NCI-H128 (cell line): ENCODE measurements at regions not wholly inside any gene's neighbourhood (a gene's known extent, or its start where the extent isn't known, plus 50 kb on each side); places are given as distances from the start of the nearest gene placed in this dataset.

Experiments used
- DNase-seq: peaks from one replicate; lab custom pipeline; 2025; ENCODE audit not compliant: unreplicated experiment; lab: John Stamatoyannopoulos, UW

DNA sequence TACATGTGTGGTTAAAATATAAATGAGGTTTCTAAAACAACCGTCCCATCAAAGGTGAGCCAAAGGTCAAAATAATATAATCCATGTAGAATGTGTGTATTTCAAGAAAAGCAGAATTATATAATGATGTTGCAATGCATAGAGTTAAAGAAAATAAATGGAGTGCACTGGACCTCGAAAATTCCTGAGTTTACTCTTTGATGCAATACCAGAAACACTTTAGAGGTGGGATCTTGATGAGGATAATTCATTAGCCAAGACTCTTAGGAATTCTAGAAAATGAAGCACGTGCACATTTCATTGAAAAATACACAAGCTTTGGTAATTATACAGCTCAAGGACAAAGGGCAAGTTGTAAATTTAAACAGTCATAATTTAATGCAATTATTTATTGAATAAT lies 508.9 kb upstream of the ARGLU1 start:
- DNase-seq, result no peak

DNA sequence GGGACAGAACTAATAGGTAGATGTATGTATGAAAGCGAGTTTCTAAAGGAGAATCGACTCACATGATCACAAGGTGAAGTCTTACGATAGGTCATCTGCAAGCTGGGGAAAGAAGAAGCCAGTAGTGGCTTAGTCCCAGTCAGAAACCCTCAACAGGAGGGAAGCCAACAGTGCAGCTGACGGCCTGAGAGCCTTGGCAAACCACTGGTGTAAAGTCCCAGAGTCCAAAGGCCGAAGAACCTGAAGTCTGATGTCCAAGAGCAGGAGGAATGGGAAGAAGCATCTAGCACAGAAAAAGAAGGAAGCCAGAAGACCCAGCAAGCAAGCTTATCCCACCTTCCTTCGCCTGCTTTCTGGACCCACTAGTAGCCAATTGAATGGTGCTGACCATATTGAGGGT lies 507.6 kb upstream of the ARGLU1 start:
- no peak for DNase-seq

DNA sequence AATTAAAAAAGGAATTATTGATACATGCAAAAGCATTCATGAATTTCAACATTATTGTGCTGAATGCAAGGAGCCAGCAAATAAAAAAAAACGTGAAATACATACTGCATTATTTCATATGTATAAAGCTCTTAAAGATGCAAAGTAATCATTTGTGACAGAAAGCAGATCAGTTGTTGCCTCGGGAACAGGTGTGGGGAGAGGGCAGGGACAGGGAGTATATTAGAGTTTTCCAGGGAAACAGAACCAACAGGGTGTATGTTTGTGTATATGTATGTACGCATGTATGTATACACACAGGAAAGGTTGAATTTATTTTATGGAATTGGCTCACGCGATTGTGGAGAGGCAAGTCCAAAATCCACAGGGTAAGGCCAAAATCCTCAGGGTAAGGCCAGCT lies 502.9 kb upstream of the ARGLU1 start:
- DNase-seq, result no peak

DNA sequence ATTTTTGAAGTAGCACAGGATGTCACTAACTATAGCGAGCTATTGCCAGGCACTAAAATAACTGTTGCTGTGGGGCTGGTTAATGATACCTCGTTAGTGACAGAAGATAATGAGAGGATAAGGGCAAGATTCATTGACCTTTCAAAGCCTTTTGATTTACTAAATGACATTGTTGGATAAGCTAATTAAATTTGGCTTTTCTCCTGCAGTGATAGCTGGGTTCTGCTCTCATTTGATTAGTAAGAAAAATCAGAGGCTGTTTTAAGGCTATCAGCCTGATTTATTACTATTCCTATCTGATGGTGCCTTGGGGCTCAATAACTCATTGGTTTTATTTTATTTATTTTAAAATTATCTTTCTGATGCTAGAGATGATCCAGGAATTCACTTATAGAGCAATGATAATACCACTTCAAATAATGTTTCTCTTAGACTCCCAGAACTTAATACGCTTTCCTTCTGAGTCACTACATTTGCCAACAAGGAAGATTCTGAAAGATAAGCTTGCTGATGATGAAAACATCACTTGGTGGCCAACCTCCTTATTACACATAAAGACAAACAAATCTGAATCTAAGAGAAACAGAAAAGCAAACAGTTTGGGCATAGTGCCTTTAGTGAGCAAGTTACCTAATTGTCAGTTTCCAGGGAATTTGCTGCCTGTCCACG lies 501.3 kb upstream of the ARGLU1 start:
- DNase-seq, result no peak

DNA sequence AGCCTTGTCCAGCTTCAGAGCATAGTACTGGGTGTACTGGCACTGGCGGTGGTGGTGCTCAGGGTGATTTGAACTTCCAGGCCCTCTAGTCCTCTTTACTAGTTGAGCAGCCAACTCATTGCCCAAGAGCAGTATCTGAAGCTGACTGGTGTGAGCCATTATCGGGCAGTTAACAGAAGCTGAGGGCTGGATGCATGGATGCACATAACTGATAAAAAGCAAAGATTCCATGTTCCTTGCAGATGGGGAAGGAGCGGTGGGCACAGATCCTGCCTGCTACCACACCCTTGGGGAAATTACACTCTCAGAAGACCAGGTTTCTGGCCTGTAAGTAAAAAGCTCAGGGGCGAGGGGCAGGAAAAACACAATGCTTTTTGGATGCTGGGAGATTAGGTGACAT lies 499.4 kb upstream of the ARGLU1 start:
- DNase-seq, result no peak

DNA sequence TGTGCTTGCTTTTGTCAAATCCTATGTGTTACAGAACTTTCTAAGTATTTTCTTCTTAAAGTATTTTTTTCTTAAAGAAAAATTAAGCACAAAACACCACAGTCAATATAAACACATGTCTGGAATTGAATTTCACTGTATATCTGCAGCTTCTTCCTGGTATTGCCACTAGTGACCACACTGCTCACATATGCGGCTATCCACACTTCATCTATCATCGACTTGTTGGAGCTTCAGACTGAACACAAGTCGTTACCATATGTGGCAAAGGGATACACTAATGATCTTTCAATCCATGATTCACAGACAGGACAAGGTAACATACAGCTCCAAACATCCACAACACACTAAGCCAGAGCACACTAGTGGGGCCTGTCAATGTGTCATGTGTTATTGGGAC lies 498.4 kb upstream of the ARGLU1 start:
- no peak for DNase-seq

DNA sequence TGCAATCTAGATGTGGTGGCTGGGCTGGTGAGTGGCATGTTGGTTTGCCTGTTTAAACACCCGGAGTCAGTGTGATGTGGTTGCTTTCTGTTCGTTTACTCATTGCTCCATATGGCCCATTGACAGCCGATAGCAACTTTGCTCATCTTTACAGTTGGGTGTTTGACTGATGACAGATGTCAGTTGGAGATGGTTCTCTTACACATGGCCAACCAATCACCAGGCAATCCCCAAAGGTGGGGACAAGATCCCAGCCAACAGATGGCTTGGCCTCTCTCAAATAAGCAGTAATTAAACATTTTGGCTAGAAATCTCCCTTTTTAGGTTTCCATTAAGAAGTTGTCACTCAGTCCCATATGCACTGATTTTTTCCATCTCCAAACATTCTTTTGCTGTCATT lies 497.1 kb upstream of the ARGLU1 start:
- no peak for DNase-seq

DNA sequence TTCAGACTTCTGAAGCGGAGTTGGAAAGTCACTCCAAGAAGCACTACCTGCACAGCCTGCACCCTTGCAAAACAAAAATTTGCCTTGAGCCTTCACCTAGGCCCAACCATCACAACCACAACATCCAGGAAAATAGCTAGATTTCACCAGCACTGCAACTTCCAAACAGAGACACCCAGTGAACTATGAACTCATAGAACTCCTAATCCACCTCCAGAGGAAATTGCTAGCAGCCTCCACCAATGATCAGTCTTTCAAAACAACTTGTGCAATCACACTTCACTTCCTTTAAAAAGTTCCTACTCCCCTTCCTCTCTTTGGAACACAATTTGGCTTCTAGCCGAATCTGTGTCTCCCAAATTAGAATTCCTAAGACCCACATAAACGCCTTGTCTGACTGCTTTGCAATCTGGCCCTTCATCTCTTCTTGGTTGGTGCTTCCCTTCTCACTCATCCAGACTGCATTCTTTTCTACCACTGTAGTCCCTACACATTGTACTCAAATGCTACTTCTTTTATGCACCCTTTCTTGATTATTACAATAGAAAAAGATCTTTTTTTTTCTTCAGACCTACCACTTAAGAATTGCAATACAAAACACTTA lies 489.2 kb upstream of the ARGLU1 start:
- no peak for DNase-seq

DNA sequence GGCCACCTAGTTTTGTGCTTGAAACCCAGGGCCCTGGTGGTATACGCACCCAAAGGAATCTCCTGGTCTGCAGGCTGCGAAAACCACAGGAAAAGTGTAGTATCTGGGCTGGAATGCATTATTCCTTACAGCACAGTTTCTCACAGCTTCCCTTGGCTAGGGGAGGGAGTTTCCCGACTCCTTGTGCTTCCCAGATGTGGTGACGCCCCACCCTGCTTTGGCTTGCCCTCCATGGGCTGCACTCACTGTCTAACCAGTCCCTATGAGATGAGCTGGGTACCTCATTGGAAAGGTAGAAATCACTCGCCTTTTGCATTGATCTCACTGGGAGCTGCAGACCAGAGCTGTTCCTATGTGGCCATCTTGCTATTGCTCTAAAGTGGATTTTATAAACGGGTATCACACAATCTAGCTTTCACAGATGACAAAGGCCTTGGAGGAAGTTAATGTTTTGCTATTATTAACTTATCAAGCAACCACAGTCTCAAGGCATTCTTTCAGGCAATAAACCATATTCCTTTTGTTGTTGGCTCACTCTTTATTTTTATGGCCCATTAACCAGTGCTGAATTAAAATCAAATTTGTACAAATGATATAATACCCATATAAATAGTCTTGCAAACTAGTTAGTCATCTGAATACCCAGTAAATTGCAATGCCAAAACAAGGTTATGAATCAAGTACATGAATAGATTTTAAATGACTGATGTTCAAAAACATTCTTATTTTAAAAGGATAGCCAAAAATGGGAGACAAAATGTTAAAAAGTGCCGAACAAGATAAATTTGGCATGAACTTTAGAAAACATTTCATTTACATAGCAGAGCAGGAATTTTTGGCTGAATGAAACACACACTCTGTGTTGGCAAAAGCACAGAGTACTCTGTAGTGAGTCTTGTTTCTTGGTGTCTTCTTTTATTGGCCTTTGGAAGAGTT lies 475.4 kb upstream of the ARGLU1 start:
- no peak for DNase-seq

DNA sequence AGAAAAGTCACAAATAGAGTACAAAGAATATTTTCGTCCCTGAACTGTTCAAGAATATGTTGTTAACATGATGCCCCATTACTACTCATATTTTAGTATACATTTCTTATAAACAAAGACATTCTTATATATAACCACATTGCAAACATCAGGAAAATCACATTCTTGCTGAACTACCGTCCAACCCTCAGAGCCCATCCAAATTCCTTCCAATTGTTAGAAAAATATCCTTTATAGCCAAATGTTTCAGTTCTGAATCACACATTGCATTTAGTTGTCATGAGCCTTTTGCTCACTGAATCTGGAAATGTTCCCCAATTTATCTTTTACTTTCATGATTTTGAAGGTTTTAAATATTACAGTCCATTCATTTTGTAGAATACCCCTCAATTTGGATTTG lies 467.8 kb upstream of the ARGLU1 start:
- no peak for DNase-seq

DNA sequence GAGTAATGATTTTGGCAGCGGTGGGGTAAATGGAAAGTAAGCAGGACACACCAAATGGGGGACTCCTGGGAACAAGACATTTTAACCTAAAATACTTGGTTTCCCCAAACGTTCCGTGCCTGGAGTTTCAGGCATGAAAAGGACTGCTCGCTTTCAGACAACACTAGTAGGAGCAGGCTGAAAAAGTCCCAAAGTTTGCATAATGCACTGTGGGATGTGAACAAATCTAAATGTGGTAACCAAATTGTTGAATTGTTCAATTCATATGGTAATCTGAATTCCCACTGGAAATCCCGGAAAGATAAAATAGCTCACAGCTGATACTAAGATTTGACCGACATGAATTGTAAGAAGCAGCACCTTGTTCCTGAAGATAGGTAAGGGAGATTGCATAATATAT lies 467.2 kb upstream of the ARGLU1 start:
- DNase-seq, result no peak

DNA sequence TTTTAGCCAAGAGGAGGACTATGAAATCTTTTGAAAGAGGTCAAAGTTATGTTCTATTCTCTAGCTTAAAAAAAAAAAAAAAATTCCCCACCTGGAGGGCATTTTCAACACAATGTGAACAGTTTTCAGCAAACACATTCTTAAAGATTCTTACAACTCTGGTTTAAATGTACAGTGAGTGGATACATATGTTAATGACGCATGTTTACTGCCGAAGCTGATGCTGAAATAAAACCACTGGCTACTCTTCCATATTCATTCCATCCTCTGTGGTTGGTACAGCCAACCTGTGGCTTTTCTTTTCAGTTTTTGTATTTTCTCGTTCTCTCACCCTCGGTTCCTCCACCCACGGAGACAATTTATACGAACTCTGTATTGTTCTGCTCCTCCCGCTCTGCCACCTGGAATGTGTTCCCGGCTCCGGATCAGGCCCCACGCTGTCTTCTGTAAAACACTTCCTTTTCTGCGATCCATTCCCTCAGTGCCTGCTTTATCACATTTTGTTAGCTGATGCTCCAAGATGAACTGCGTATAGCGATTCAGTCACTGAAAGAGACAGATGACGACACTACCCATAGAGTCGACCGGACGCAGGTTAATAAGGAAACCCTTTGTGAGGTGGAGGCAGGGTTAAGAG lies 466.4 kb upstream of the ARGLU1 start:
- DNase-seq, result no peak

DNA sequence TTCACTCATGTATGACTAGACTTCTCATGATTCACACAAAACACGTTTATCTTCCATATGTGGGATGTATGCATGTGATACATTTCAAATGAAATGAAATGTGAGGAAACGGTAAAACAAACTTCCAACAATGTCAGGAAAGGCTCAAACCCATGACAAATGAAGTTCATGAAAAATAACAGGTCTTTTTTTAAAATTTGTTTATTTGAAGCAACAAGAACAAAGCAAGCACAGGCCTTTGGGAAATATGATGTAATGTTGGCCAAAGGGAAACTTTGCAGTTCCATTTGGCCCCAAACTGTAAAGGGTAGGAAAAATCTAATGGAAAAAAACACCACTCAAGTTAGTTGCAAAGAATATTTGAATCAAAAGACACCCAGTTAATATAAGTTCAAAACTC lies 463.8 kb upstream of the ARGLU1 start:
- DNase-seq, result no peak

DNA sequence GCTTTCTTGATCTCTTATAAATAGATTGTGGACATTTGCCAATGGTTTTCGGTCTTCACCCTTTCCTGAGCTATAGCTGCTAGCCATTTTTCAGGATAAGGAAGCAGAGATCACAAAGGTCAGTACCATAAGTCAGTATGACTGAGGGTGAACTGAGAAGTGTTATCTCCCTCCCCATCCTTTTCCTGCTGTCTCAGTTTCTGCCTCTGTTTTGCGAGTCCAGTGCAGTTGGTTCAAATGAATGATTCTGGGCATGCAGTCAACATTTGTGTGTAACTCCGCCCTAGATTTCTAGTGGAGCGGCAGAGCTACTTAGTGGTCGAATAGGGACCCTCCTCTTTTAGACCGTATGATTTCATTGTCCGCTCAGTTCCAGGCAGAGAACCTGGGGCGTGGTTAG lies 460.8 kb upstream of the ARGLU1 start:
- no peak for DNase-seq

DNA sequence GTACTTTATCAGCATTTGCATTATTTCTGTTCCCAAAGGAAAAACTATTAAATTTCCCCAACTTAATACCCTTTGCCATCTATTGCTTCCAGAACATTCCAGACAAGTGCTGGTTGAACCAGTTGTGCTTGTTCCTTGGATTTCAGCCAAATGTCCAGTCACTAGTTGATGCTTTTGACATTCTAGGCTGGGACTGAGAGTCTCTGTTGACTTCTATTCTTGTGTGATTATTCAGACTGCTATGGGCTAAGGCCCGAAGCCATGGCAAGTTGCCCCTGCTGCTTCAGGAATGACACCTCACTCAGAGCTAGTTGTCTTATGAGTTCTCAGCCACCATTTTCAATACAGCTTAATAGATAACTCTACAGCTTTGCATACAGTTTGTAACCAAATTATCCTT lies 458.1 kb upstream of the ARGLU1 start:
- DNase-seq, result no peak

DNA sequence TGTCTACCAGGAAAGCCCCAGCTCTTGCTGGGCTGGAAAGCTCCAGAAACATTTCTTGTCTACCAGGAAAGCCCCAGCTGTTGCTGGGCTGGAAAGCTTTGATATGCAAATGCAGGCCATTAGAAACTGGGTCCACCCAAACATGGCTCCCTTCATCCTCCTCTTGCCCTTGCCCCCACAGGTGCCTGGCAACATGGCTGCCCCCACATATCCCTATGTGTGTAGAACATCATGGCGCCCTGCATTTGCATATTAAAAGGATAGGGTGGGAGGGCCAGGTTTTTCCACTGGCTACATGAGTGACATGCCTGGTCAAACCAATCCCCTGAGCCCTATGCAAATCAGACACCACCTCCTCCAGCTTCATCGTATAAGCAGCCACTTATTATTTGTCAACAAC lies 455.4 kb upstream of the ARGLU1 start:
- DNase-seq, result no peak

DNA sequence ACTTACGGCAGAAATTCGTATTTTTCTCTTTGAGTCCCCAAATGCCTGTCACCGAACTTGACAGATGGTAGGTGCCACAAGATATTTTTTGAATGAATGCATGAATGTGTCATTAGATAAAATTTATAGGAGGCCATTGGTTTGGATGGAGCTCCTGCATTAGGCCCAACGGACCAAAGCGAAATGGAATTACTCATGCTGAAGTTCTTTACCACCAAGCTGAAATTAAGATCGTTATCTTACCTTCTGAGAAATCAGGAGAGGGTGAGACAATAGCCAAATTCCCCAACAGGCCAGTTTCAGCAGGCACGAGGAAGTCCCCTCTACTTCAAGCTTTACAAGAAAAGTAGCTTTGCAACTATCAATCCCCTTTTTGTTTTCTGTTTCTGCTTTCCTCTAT lies 452.5 kb upstream of the ARGLU1 start:
- DNase-seq, result no peak

DNA sequence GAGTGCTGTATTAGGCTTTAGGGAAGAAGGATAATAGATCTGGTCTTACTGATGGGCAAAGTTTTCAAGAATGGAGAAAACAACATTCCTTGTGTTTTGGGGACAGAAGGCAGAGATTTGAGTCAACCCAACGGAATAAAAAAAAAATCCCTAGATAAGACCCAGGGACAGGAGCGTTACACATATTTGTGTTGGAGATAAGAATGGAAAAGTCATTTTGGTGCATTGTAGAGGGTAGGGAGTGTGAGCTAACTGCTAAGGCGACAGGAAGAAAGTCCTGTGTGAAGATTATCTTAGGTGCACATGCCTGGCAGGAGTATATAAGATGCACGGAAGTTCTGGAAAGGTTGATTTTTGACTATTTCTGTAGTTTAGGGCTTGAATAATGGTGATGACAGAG lies 450.3 kb upstream of the ARGLU1 start:
- no peak for DNase-seq

DNA sequence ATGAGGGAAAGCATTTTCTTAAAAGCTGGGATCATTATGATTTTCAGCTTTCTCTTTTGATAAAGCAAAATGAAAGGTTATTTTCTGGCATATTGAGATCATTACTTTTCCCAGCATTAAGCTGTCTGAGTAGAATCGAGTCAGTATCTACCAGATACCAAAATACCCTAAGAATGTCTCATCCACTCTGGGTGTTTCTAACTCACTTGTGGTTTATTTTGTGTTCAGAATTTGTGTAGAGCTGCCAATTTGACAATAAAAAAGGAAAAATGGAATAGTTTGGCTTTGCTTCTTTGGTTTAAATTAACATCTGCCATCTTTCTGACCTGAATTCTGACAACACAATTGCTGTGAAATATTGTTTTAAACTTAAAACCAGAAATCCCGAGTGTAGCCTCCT lies 438.7 kb upstream of the ARGLU1 start:
- no peak for DNase-seq

DNA sequence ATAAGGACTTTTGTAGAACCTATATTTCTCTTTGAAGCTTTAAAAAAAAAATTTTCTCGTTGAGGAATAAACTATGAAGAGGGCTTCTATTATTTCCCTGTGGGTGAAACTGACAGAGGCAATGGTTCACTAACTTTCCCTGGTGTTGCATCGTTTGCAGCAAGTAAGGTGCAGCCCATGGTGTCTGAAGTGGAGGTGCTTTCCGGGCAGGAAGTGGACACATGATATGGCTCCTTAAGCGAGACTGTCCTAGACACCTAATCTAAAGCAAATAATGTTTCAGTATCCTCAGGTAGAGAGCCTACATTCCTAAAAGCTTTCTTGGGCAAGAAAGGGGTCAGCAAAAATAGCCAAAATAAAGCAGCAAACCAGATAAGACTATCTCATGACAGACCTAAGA lies 437.6 kb upstream of the ARGLU1 start:
- no peak for DNase-seq

DNA sequence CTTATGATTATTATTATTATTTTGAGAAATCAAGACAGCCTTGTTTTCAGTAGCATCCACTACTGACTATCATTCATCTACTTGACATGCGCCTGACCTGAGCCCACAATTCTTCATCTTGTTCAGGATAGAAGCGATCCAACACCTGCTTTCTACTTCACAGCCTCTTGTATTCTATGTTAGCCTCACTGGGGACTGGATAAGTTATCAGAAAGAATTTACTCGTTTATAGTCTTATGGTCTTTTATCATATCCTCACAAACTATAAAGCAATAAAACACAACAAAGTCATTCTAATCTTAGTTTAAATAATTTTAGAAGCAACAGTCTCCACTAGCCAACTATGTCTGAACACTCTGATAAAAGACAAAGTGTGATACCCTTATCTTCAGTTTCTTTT lies 436.0 kb upstream of the ARGLU1 start:
- no peak for DNase-seq

DNA sequence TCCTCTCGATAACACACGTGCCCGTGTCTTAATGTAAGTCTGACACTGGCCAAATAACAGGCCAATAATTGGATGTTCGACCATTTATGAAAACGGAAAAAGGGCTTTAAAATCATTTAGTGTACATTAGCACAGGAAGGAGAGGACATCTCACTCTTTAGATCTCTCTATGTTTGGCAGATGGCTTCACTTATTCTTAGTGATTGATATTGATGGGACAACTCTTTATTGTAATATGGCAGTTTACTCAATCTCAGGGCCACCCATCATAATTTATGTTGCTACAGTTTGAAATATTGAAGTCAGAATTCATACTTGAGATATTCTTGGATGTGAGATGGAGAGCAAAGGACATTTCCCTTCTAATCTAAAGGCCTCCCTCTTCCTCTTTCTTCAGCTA lies 430.7 kb upstream of the ARGLU1 start:
- no peak for DNase-seq
